ENCODE measurements at regions not wholly inside any gene's neighbourhood (a gene's known extent, or its start where the extent isn't known, plus 50 kb on each side); places are given as distances from the start of the nearest gene placed in this dataset.

DNA sequence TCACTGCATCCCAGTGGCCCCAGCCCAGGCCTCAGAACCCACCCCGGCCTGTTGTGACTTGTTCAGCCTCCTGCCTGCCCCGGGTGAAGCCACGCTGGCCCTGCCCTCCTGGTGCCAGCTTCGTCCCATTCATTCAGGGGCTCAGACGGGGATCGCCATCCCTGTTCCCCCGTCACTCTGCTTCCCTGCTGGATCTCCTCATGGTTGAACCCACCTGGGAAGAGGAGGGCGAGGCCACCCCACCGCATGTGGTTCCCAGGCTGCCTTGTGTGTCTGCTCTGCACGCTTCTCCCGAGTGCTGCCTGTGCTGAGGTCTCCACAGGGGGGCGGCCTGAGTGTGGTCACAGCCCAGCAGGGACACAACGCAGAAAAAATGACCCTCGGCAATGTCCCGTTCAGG, 108.2 kb upstream of the ACTRT2 start:
- no peak for ATAC-seq
- H3K27me3 ChIP-seq: peaks cover 0 to 12% (median 9%) of the 10 kb centered on the region in 3 donors
- no peaks in the 10 kb centered on the region for H3K9me3 ChIP-seq
- TF ChIP-seq, protein P1, sequence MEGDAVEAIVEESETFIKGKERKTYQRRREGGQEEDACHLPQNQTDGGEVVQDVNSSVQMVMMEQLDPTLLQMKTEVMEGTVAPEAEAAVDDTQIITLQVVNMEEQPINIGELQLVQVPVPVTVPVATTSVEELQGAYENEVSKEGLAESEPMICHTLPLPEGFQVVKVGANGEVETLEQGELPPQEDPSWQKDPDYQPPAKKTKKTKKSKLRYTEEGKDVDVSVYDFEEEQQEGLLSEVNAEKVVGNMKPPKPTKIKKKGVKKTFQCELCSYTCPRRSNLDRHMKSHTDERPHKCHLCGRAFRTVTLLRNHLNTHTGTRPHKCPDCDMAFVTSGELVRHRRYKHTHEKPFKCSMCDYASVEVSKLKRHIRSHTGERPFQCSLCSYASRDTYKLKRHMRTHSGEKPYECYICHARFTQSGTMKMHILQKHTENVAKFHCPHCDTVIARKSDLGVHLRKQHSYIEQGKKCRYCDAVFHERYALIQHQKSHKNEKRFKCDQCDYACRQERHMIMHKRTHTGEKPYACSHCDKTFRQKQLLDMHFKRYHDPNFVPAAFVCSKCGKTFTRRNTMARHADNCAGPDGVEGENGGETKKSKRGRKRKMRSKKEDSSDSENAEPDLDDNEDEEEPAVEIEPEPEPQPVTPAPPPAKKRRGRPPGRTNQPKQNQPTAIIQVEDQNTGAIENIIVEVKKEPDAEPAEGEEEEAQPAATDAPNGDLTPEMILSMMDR (IDR thresholded peaks at IDR 0.05 in 4 of 5, conservative IDR thresholded peaks at IDR 0.05 in 1 of 5): no peak
- no peak for TF ChIP-seq POLR2A (IDR thresholded peaks at IDR 0.05)
- no peak for DNase-seq
- H3K27ac ChIP-seq: no peak overlapping the region
- no peaks in the 10 kb centered on the region for H3K4me1 ChIP-seq
- H3K36me3 ChIP-seq: no peaks in the 10 kb centered on the region
- intact Hi-C loops (cut with DNase I; ENCODE audit: low total_unique reads) (no loop called here), in situ Hi-C loops (cut with MboI; ENCODE audit: low sequenced_read_pairs in 4 of 4) (no loop called here)
- no peak overlapping the region for H3K4me3 ChIP-seq

DNA sequence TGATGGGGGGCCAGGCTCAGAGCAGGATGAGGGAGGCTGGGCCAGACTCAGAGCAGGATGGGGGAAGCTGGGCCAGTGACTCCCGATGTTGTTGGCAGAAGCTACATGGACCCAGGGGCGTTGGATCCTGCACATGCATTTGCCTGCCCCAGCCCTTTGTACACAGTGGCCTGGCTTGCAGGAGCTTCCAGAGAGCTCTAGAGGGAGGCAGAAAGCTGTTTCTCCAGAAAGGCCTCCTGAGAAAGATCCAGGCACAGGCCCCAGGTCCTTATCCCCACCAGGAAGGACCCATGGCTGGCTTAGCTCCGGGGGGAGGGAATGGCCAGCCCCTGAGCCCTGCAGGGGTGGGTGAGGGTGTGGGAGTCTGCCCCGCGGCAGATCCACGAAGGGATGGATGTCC, 106.6 kb upstream of the ACTRT2 start:
- no peak overlapping the region for H3K27ac ChIP-seq
- H3K4me3 ChIP-seq: no peak overlapping the region
- no peak for ATAC-seq
- H3K36me3 ChIP-seq: no peaks in the 10 kb centered on the region
- H3K9me3 ChIP-seq: no peaks in the 10 kb centered on the region
- TF ChIP-seq, protein P1 (IDR thresholded peaks at IDR 0.05 in 4 of 5, conservative IDR thresholded peaks at IDR 0.05 in 1 of 5): no peak
- no peak for TF ChIP-seq POLR2A (IDR thresholded peaks at IDR 0.05)
- intact Hi-C loops (cut with DNase I; ENCODE audit: low total_unique reads) (no loop called here), in situ Hi-C loops (cut with MboI; ENCODE audit: low sequenced_read_pairs in 4 of 4) (no loop called here)
- H3K27me3 ChIP-seq: peaks cover 1 to 18% (median 12%) of the 10 kb centered on the region in 3 donors
- no peak for DNase-seq
- no peaks in the 10 kb centered on the region for H3K4me1 ChIP-seq

DNA sequence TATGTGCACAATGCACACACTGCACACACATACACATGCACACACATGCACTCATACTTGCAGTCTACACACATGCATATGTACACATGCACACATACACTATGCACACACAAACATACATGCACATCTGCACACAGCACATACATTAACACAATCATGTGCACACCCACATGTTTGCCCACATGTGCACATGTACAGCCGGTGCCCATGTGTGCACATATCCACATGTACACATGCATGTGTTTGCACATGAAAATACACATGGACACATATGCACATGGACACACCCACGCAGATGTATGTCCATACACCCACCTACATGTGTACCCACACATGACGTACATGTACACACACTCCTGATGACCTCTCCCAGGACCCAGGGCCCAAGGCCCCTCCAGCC, 105.1 kb upstream of the ACTRT2 start:
- in situ Hi-C loops (cut with MboI; ENCODE audit: low sequenced_read_pairs in 4 of 4): no loop called here
- Histone ChIP-seq H3K27me3 (peaks cover 11 to 21% (median 15%) of the 10 kb centered on the region in 3 donors), H3K4me3 (no peak overlapping the region), H3K36me3 (no peaks in the 10 kb centered on the region), H3K4me1 (no peaks in the 10 kb centered on the region), H3K27ac (no peak overlapping the region), H3K9me3 (no peaks in the 10 kb centered on the region)
- intact Hi-C loops (cut with DNase I; ENCODE audit: low total_unique reads): no loop called here
- no peak for ATAC-seq
- DNase-seq: no peak
- TF ChIP-seq, protein P1 (IDR thresholded peaks at IDR 0.05 in 4 of 5, conservative IDR thresholded peaks at IDR 0.05 in 1 of 5): no peak
- TF ChIP-seq POLR2A (IDR thresholded peaks at IDR 0.05): no peak

DNA sequence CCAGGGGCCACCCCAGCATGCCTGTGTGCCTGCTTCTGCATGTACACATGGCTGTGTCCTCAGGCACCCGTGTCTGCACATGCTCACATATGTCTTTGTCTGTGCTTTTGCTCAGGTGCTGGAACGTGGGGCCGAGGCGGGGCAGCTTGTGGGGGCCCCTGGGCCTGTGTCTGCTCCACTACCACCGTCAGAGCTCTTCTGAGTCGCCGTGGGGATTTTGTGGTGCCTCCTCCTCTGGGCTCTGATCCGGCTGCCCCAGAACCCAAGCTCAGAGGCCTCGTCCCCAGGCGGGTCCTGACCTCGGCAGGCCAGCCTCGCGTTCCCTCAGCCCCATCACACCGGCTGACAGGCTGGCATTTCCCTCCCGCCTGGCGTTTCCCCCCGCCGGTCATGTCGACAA, 104.6 kb upstream of the ACTRT2 start:
- Histone ChIP-seq H3K27ac (no peak overlapping the region), H3K4me1 (no peaks in the 10 kb centered on the region), H3K9me3 (no peaks in the 10 kb centered on the region), H3K27me3 (peaks cover 11 to 18% (median 14%) of the 10 kb centered on the region in 3 donors), H3K4me3 (no peak overlapping the region), H3K36me3 (no peaks in the 10 kb centered on the region)
- ATAC-seq (no peak), DNase-seq (no peak)
- intact Hi-C loops (cut with DNase I; ENCODE audit: low total_unique reads): no loop called here
- TF ChIP-seq, protein P1 (IDR thresholded peaks at IDR 0.05 in 4 of 5, conservative IDR thresholded peaks at IDR 0.05 in 1 of 5): no peak
- no peak for TF ChIP-seq POLR2A (IDR thresholded peaks at IDR 0.05)
- in situ Hi-C loops (cut with MboI; ENCODE audit: low sequenced_read_pairs in 4 of 4): no loop called here

DNA sequence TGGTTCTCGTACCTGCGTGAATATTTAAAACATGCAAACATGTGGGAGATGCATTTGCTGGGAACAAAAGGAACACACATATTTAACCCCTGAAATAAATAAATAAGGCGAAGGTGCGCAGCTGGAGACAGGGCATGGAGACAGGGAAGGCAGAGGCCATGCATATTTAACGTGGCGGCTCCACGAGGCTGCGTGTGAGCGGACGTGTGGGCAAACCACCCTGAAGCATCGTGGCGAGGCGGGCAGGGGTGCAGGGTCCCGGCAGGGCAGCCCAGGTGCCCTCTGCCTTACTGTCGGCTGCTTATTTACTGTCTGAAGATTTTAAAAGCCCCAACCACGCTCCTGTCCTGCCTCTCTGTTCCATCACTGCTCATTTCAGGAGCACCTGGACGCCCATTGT, 104.0 kb upstream of the ACTRT2 start:
- TF ChIP-seq POLR2A (IDR thresholded peaks at IDR 0.05): no peak
- TF ChIP-seq, protein P1 (IDR thresholded peaks at IDR 0.05 in 4 of 5, conservative IDR thresholded peaks at IDR 0.05 in 1 of 5): no peak
- H3K27ac ChIP-seq: no peak overlapping the region
- H3K4me1 ChIP-seq: no peaks in the 10 kb centered on the region
- no peaks in the 10 kb centered on the region for H3K9me3 ChIP-seq
- H3K4me3 ChIP-seq: no peak overlapping the region
- peaks cover 14 to 17% (median 14%) of the 10 kb centered on the region in 3 donors for H3K27me3 ChIP-seq
- DNase-seq (no peak), ATAC-seq (no peak)
- intact Hi-C loops (cut with DNase I; ENCODE audit: low total_unique reads) (no loop called here), in situ Hi-C loops (cut with MboI; ENCODE audit: low sequenced_read_pairs in 4 of 4) (no loop called here)
- H3K36me3 ChIP-seq: no peaks in the 10 kb centered on the region

All from gastrocnemius medialis (tissue), 4 donors.